H9 (cell line): ENCODE measurements at regions not wholly inside any gene's neighbourhood (a gene's known extent, or its start where the extent isn't known, plus 50 kb on each side); places are given as distances from the start of the nearest gene placed in this dataset.

Source experiments
- DNase-seq: peaks from one replicate; pipeline ENCODE4 v3.0.0-alpha.2; 2017
- H2AFZ ChIP-seq: one replicate; pipeline ENCODE4 v1.6.1; 2013; ENCODE audit warnings: mild to moderate bottlenecking, low read length, control low read depth, moderate library complexity
- H2AK5ac ChIP-seq: 2 replicates; pipeline ENCODE4 v1.6.1; 2013; ENCODE audit warnings: low read length, control low read depth, mixed read lengths; ENCODE audit not compliant: insufficient read length
- H2BK120ac ChIP-seq: one replicate; pipeline ENCODE4 v1.6.1; 2013; ENCODE audit warnings: low read depth, mild to moderate bottlenecking, low read length, control low read depth, inconsistent platforms; ENCODE audit not compliant: poor library complexity, severe bottlenecking
- H2BK12ac ChIP-seq: 2 replicates; pipeline ENCODE4 v1.6.1; 2013; ENCODE audit warnings: low read length, control low read depth, mixed read lengths, low read depth; ENCODE audit not compliant: insufficient read length
- H2BK15ac ChIP-seq: 2 replicates; pipeline ENCODE4 v1.6.1; 2013; ENCODE audit warnings: low read depth, low read length, control low read depth
- H2BK20ac ChIP-seq: one replicate; pipeline ENCODE4 v1.6.1; 2013; ENCODE audit warnings: low read depth, mild to moderate bottlenecking, low read length, control low read depth, inconsistent platforms; ENCODE audit not compliant: poor library complexity, severe bottlenecking
- H2BK5ac ChIP-seq: 2 replicates; pipeline ENCODE4 v1.6.1; 2013; ENCODE audit warnings: low read length, control low read depth, mixed read lengths; ENCODE audit not compliant: insufficient read length
- H3K14ac ChIP-seq: 2 replicates; pipeline ENCODE4 v1.6.1; 2013; ENCODE audit warnings: low read length, control low read depth; ENCODE audit not compliant: insufficient read depth
- H3K18ac ChIP-seq: 2 replicates; pipeline ENCODE4 v1.6.1; 2013; ENCODE audit warnings: low read depth, mild to moderate bottlenecking, mixed read lengths, low read length, control low read depth; ENCODE audit not compliant: insufficient read length
- H3K23ac ChIP-seq: 2 replicates; pipeline ENCODE4 v1.6.1; 2013; ENCODE audit warnings: low read length, control low read depth, mixed read lengths, low read depth; ENCODE audit not compliant: insufficient read length
- H3K23me2 ChIP-seq: 2 replicates; pipeline ENCODE4 v1.6.1; 2013; ENCODE audit warnings: low read depth, mild to moderate bottlenecking, mixed read lengths, low read length, control low read depth; ENCODE audit not compliant: insufficient read length, poor library complexity, severe bottlenecking
- H3K27ac ChIP-seq: 2 replicates; pipeline ENCODE4 v1.5.1; 2013; ENCODE audit warnings: low read length, control low read depth, mixed read lengths, low read depth; ENCODE audit not compliant: insufficient read length
- H3K27me3 ChIP-seq: 2 replicates; pipeline ENCODE4 v1.6.1; 2013; ENCODE audit warnings: low read length, control low read depth, inconsistent platforms; ENCODE audit not compliant: insufficient read depth
- H3K4ac ChIP-seq: 2 replicates; pipeline ENCODE4 v1.6.1; 2013; ENCODE audit warnings: low read depth, mild to moderate bottlenecking, control low read depth, inconsistent platforms, low read length, moderate library complexity
- H3K4me1 ChIP-seq: 2 replicates; pipeline ENCODE4 v1.6.1; 2013; ENCODE audit warnings: low read length, control low read depth, inconsistent platforms; ENCODE audit not compliant: insufficient read depth
- H3K4me2 ChIP-seq: 2 replicates; pipeline ENCODE4 v1.6.1; 2013; ENCODE audit warnings: low read length, control low read depth, mixed read lengths; ENCODE audit not compliant: insufficient read length, insufficient read depth
- H3K56ac ChIP-seq: 2 replicates; pipeline ENCODE4 v1.6.1; 2013; ENCODE audit warnings: low read depth, mild to moderate bottlenecking, mixed read lengths, low read length, control low read depth; ENCODE audit not compliant: insufficient read length
- H3K79me1 ChIP-seq: 2 replicates; pipeline ENCODE4 v1.6.1; 2013; ENCODE audit warnings: low read depth, mild to moderate bottlenecking, moderate library complexity, low read length, control low read depth, inconsistent platforms; ENCODE audit not compliant: insufficient read depth, poor library complexity, severe bottlenecking
- H3K79me2 ChIP-seq: 2 replicates; pipeline ENCODE4 v1.6.1; 2013; ENCODE audit warnings: low read length, control low read depth, inconsistent platforms; ENCODE audit not compliant: insufficient read depth
- H3K9ac ChIP-seq: 2 replicates; pipeline ENCODE4 v1.6.1; 2013; ENCODE audit warnings: low read length, control low read depth, mixed read lengths; ENCODE audit not compliant: insufficient read length; ENCODE audit errors: extremely low read depth
- H3K9me3 ChIP-seq: one replicate; pipeline ENCODE4 v1.6.1; 2013; ENCODE audit warnings: low read depth, low read length, inconsistent platforms; ENCODE audit not compliant: control insufficient read depth
- H3T11ph ChIP-seq: one replicate; pipeline ENCODE4 v1.6.1; 2013; ENCODE audit warnings: mild to moderate bottlenecking, low read length, control low read depth, inconsistent platforms
- H4K20me1 ChIP-seq: one replicate; pipeline ENCODE4 v1.6.1; 2013; ENCODE audit not compliant: control insufficient read depth, insufficient read length, insufficient read depth
- H4K5ac ChIP-seq: 2 replicates; pipeline ENCODE4 v1.6.1; 2013; ENCODE audit warnings: low read depth, mild to moderate bottlenecking, mixed read lengths, low read length, control low read depth; ENCODE audit not compliant: insufficient read length
- H4K8ac ChIP-seq: replicated peaks from 2 replicates; pipeline ENCODE4 v1.6.1; 2013; ENCODE audit warnings: low read length, control low read depth, mixed read lengths, low read depth; ENCODE audit not compliant: insufficient read length
- H4K91ac ChIP-seq: 2 replicates; pipeline ENCODE4 v1.6.1; 2013; ENCODE audit warnings: low read depth, mild to moderate bottlenecking, moderate library complexity, mixed read lengths, low read length, control low read depth; ENCODE audit not compliant: insufficient read length
- H3K27ac Mint-ChIP-seq, 3 experiments: 2 replicates in 2 of 3; 3 replicates in 1 of 3; pipeline ENCODE4 v1.8.0; 2020 to 2021; ENCODE audit warnings: mixed read lengths in 3 of 3, mild to moderate bottlenecking in 1 of 3, moderate library complexity in 1 of 3
- H3K27me3 Mint-ChIP-seq: 2 replicates; pipeline ENCODE4 v1.8.0; 2021; ENCODE audit warnings: low read depth, mild to moderate bottlenecking, moderate library complexity, mixed read lengths
- H3K36me3 Mint-ChIP-seq, 3 experiments: 2 replicates in 2 of 3; 3 replicates in 1 of 3; pipeline ENCODE4 v1.8.0; 2020 to 2021; ENCODE audit warnings: low read depth in 3 of 3, mixed read lengths in 3 of 3; ENCODE audit not compliant: insufficient read depth in 1 of 3
- H3K4me1 Mint-ChIP-seq, 2 experiments: 2 replicates each; pipeline ENCODE4 v1.8.0; 2020; ENCODE audit warnings: mixed read lengths in 2 of 2
- H3K4me3 Mint-ChIP-seq, 2 experiments: 2 replicates in 1 of 2; 3 replicates in 1 of 2; pipeline ENCODE4 v1.8.0; 2020 to 2021; ENCODE audit warnings: mild to moderate bottlenecking in 2 of 2, mixed read lengths in 2 of 2, moderate library complexity in 1 of 2
- H3K9me3 Mint-ChIP-seq, 2 experiments: 2 replicates in 1 of 2; 3 replicates in 1 of 2; pipeline ENCODE4 v1.8.0; 2020; ENCODE audit warnings: mild to moderate bottlenecking in 2 of 2, mixed read lengths in 2 of 2, moderate library complexity in 1 of 2
- CTCF ChIP-seq: fragments of 200-600 bp; sonication (generic); conservative IDR thresholded peaks from 3 replicates; pipeline ENCODE4 v1.8.0; 2021; ENCODE audit warnings: antibody characterized with exemption, mild to moderate bottlenecking
- WGBS: extraction: QIAGEN DNeasy Blood & Tissue Kit; methylation state at CpG from one replicate; pipeline ENCODE4 v1.1.7; 2013; ENCODE audit warnings: missing lambda C conversion rate, low lambda C conversion rate, mixed read lengths; ENCODE audit not compliant: insufficient read length; ENCODE audit errors: extremely low coverage; 5-methylcytosine and 5-hydroxymethylcytosine counted together

- Histone ChIP-seq H3K18ac (no peak overlapping the region), H3K9ac (no peak overlapping the region), H3K9me3 (no peaks in the 10 kb centered on the region), H3K27ac (no peak overlapping the region), H2BK120ac (no peak overlapping the region), H3K23ac (no peak overlapping the region), H3K56ac (no peak overlapping the region), H4K8ac (no peak overlapping the region), H2BK20ac (no peak overlapping the region), H3K4ac (no peak overlapping the region), H2BK12ac (no peak overlapping the region), H4K91ac (no peak overlapping the region), H2BK15ac (no peak overlapping the region), H3K79me2 (no peaks in the 10 kb centered on the region), H3K4me1 (peaks cover 7% of the 10 kb centered on the region; the same call in 1 of the 2 replicates), H3K27me3 (no peaks in the 10 kb centered on the region), H4K20me1 (no peaks in the 10 kb centered on the region), H3K79me1 (no peaks in the 10 kb centered on the region), H2AK5ac (no peak overlapping the region), H3K23me2 (no peaks in the 10 kb centered on the region), H3K14ac (no peak overlapping the region), H2AFZ (no peak overlapping the region), H3T11ph (no peak overlapping the region), H4K5ac (no peak overlapping the region), H2BK5ac (no peak overlapping the region), H3K4me2 (no peak overlapping the region)
- no peak for DNase-seq
- no peak overlapping the region for H3K4me3 Mint-ChIP-seq
- H3K36me3 Mint-ChIP-seq = peaks cover 0 to 4% (median 2%) of the 10 kb centered on the region in 3 experiments; a peak in 2 of 7 replicates
- WGBS = no CpG with 5 or more reads among the region's 3 CpGs
- no peak for TF ChIP-seq CTCF
- peaks cover 28 to 29% of the 10 kb centered on the region in 2 experiments for H3K4me1 Mint-ChIP-seq
- peaks cover 3 to 5% of the 10 kb centered on the region in 2 experiments; a peak in 4 of 5 replicates for H3K9me3 Mint-ChIP-seq
- H3K27me3 Mint-ChIP-seq = peaks cover 5% of the 10 kb centered on the region; the same call in 1 of the 2 replicates
- no peak overlapping the region for H3K27ac Mint-ChIP-seq
Observed at GRCh38 chr11:115906171-115906570, 402.0 kb upstream of the CADM1 start.
